ENCODE measurements at regions not wholly inside any gene's neighbourhood (a gene's known extent, or its start where the extent isn't known, plus 50 kb on each side); places are given as distances from the start of the nearest gene placed in this dataset.

- TF ChIP-seq CTCF (conservative IDR thresholded peaks at IDR 0.05 in 1 of 2, IDR thresholded peaks at IDR 0.05 in 1 of 2; ENCODE audit: extremely low read depth in 1 of 2, insufficient read depth in 1 of 2, low read depth in 1 of 2, low read length in 2 of 2): no peak
- no peak for TF ChIP-seq EZH2 (IDR thresholded peaks at IDR 0.05; ENCODE audit: borderline replicate concordance, low read length)
Observed at GRCh38 chr4:162234595-162234994, 70.8 kb upstream of the FSTL5 start.
